ENCODE measurements at regions not wholly inside any gene's neighbourhood (a gene's known extent, or its start where the extent isn't known, plus 50 kb on each side); places are given as distances from the start of the nearest gene placed in this dataset.

GRCh38 chr11:25970726-25971508, 361.0 kb upstream of the ANO3 start:
- ATAC-seq (ENCODE audit: insufficient number of reproducible peaks, low FRiP score, low read depth) = no peak
- DNase-seq (ENCODE audit: low spot score) = no peak

GRCh38 chr11:25980091-25980490, 351.8 kb upstream of the ANO3 start:
- Histone ChIP-seq H3K4me3 (no peak overlapping the region), H3K27ac (no peak overlapping the region), H3K36me3 (no peaks in the 10 kb centered on the region), H3K9me3 (no peaks in the 10 kb centered on the region), H3K27me3 (replicated peaks; ENCODE audit: insufficient read depth) (no peaks in the 10 kb centered on the region), H3K4me1 (ENCODE audit: control insufficient read depth in 1 of 2, low read depth in 2 of 2) (no peaks in the 10 kb centered on the region)
- no peak for TF ChIP-seq CTCF (IDR thresholded peaks at IDR 0.05)
- no peak for ATAC-seq (ENCODE audit: insufficient number of reproducible peaks, low FRiP score, low read depth)
- no peak for DNase-seq (ENCODE audit: low spot score)

More at GRCh38 chr11:25970726-25971508, 361.0 kb upstream of the ANO3 start:
- Histone ChIP-seq H3K9me3 (no peaks in the 10 kb centered on the region), H3K4me3 (no peak overlapping the region), H3K4me1 (ENCODE audit: control insufficient read depth in 1 of 2, low read depth in 2 of 2) (no peaks in the 10 kb centered on the region), H3K27ac (no peak overlapping the region), H3K36me3 (no peaks in the 10 kb centered on the region), H3K27me3 (replicated peaks; ENCODE audit: insufficient read depth) (no peaks in the 10 kb centered on the region)
- TF ChIP-seq CTCF (IDR thresholded peaks at IDR 0.05) = no peak

GRCh38 chr11:25981998-25982397, 349.9 kb upstream of the ANO3 start:
- peak; percentile 28 for TF ChIP-seq CTCF (IDR thresholded peaks at IDR 0.05)
- no peaks in the 10 kb centered on the region for H3K4me1 ChIP-seq (ENCODE audit: control insufficient read depth in 1 of 2, low read depth in 2 of 2)
- no peaks in the 10 kb centered on the region for H3K36me3 ChIP-seq
- H3K27ac ChIP-seq = no peak overlapping the region
- H3K4me3 ChIP-seq = no peak overlapping the region
- H3K9me3 ChIP-seq = no peaks in the 10 kb centered on the region
- ATAC-seq (ENCODE audit: insufficient number of reproducible peaks, low FRiP score, low read depth) (no peak), DNase-seq (ENCODE audit: low spot score) (no peak)
- H3K27me3 ChIP-seq (replicated peaks; ENCODE audit: insufficient read depth) = no peaks in the 10 kb centered on the region

GRCh38 chr11:25983280-25983679, 348.6 kb upstream of the ANO3 start:
- Histone ChIP-seq H3K36me3 (no peaks in the 10 kb centered on the region), H3K27ac (no peak overlapping the region), H3K4me1 (ENCODE audit: control insufficient read depth in 1 of 2, low read depth in 2 of 2) (no peaks in the 10 kb centered on the region), H3K4me3 (no peak overlapping the region), H3K9me3 (no peaks in the 10 kb centered on the region), H3K27me3 (replicated peaks; ENCODE audit: insufficient read depth) (no peaks in the 10 kb centered on the region)
- no peak for TF ChIP-seq CTCF (IDR thresholded peaks at IDR 0.05)
- DNase-seq (ENCODE audit: low spot score) = no peak
- ATAC-seq (ENCODE audit: insufficient number of reproducible peaks, low FRiP score, low read depth) = no peak

- ATAC-seq (ENCODE audit: insufficient number of reproducible peaks, low FRiP score, low read depth) (no peak), DNase-seq (ENCODE audit: low spot score) (no peak)
- Histone ChIP-seq H3K4me1 (ENCODE audit: control insufficient read depth in 1 of 2, low read depth in 2 of 2) (no peaks in the 10 kb centered on the region), H3K9me3 (no peaks in the 10 kb centered on the region), H3K27ac (no peak overlapping the region), H3K36me3 (no peaks in the 10 kb centered on the region), H3K4me3 (no peak overlapping the region), H3K27me3 (replicated peaks; ENCODE audit: insufficient read depth) (no peaks in the 10 kb centered on the region)
- TF ChIP-seq CTCF (IDR thresholded peaks at IDR 0.05) = no peak
These were observed 343.8 kb upstream of the ANO3 start for GRCh38 chr11:25988178-25988577.

Data from thoracic aorta (tissue), 2 donors.